GM06990 (cell line): ENCODE measurements at regions not wholly inside any gene's neighbourhood (a gene's known extent, or its start where the extent isn't known, plus 50 kb on each side); places are given as distances from the start of the nearest gene placed in this dataset.

Experiments used
- DNase-seq: peaks from one replicate; pipeline ENCODE4 v3.0.0-alpha.2; 2011; ENCODE audit not compliant: insufficient read length; ENCODE audit errors: extremely low read depth
- H3K27me3 ChIP-seq: replicated peaks from 2 replicates; pipeline ENCODE4 v1.6.0; 2011; ENCODE audit warnings: low read length; ENCODE audit not compliant: control insufficient read depth, insufficient read depth
- H3K36me3 ChIP-seq: 2 replicates; pipeline ENCODE4 v1.5.1; 2011; ENCODE audit warnings: low read length; ENCODE audit not compliant: control insufficient read depth, insufficient read depth
- H3K4me3 ChIP-seq: replicated peaks from 2 replicates; pipeline ENCODE4 v1.5.1; 2011; ENCODE audit warnings: low read depth, mild to moderate bottlenecking, control low read depth, low read length
- CTCF ChIP-seq: IDR thresholded peaks from 2 replicates; pipeline ENCODE4 v1.5.1; 2011; ENCODE audit warnings: low read length, control low read depth, mild to moderate bottlenecking, inconsistent platforms; ENCODE audit not compliant: insufficient read depth, poor library complexity, severe bottlenecking

- no peaks in the 10 kb centered on the region for H3K36me3 ChIP-seq
- no peak for DNase-seq
- TF ChIP-seq CTCF = no peak
- no peaks in the 10 kb centered on the region for H3K27me3 ChIP-seq
- H3K4me3 ChIP-seq = no peak overlapping the region
Observed at GRCh38 chr16:35182043-35182677, 1722.7 kb downstream of the TP53TG3F start.

- DNase-seq = no peak
- no peaks in the 10 kb centered on the region for H3K36me3 ChIP-seq
- TF ChIP-seq CTCF = no peak
- no peaks in the 10 kb centered on the region for H3K27me3 ChIP-seq
- H3K4me3 ChIP-seq = no peak overlapping the region
Observed at GRCh38 chr16:35182943-35183550, 1723.6 kb downstream of the TP53TG3F start.

- no peak for DNase-seq
- Histone ChIP-seq H3K36me3 (no peaks in the 10 kb centered on the region), H3K27me3 (no peaks in the 10 kb centered on the region), H3K4me3 (no peak overlapping the region)
- no peak for TF ChIP-seq CTCF
Observed at GRCh38 chr16:35184356-35184870, 1725.0 kb downstream of the TP53TG3F start.

GRCh38 chr16:35185366-35186044, 1726.1 kb downstream of the TP53TG3F start:
- Histone ChIP-seq H3K4me3 (no peak overlapping the region), H3K36me3 (no peaks in the 10 kb centered on the region), H3K27me3 (no peaks in the 10 kb centered on the region)
- no peak for DNase-seq
- TF ChIP-seq CTCF = no peak

GRCh38 chr16:35186045-35186759, 1726.8 kb downstream of the TP53TG3F start:
- DNase-seq = no peak
- TF ChIP-seq CTCF = no peak
- H3K4me3 ChIP-seq = no peak overlapping the region
- no peaks in the 10 kb centered on the region for H3K36me3 ChIP-seq
- no peaks in the 10 kb centered on the region for H3K27me3 ChIP-seq
